ENCODE measurements at regions not wholly inside any gene's neighbourhood (a gene's known extent, or its start where the extent isn't known, plus 50 kb on each side); places are given as distances from the start of the nearest gene placed in this dataset.

DNA sequence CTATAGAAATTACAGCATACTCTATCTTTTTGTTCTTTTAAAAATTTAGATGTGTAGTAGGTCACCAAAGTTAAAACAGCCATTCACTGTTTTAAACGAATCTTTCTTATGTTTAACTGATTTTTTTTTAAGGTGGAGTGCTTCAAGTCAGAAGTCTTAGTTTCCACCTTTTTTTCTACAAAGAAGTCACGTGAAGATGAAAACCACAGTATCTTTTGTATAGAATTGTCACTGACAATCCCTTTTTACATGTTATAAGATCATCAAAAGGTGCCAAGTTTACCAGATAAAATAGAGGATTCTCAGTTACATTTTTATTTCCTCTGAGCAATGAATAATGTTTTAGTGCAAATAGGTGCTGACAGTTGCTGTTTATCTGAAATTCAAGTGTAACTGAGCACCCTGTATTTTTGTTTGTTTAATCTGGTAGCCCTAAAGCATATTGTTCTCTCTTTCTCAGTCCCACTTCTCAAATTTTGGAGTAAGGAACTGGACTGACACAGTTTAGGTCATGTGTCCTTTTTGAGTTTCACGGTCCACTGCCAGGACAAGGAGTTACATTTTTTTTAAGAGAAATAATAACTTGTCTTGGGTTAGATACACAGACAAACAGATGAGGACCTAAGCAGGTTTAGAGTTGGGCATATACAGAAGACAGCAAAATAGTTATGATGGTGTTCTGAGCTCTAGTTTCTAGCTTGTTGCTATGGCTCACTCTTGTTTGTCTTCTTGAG is 233.2 kb upstream of the MBL2 start:
- DNase-seq (ENCODE audit: low read depth): no peak
- in situ Hi-C loops (cut with HindIII; ENCODE audit: low sequenced_read_pairs): no loop called here
- no peak overlapping the region for H3K4me3 ChIP-seq (ENCODE audit: low read depth, low read length)
- TF ChIP-seq, protein P1, sequence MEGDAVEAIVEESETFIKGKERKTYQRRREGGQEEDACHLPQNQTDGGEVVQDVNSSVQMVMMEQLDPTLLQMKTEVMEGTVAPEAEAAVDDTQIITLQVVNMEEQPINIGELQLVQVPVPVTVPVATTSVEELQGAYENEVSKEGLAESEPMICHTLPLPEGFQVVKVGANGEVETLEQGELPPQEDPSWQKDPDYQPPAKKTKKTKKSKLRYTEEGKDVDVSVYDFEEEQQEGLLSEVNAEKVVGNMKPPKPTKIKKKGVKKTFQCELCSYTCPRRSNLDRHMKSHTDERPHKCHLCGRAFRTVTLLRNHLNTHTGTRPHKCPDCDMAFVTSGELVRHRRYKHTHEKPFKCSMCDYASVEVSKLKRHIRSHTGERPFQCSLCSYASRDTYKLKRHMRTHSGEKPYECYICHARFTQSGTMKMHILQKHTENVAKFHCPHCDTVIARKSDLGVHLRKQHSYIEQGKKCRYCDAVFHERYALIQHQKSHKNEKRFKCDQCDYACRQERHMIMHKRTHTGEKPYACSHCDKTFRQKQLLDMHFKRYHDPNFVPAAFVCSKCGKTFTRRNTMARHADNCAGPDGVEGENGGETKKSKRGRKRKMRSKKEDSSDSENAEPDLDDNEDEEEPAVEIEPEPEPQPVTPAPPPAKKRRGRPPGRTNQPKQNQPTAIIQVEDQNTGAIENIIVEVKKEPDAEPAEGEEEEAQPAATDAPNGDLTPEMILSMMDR (IDR thresholded peaks at IDR 0.05; ENCODE audit: low read depth, low read length, missing control alignments): no peak

DNA sequence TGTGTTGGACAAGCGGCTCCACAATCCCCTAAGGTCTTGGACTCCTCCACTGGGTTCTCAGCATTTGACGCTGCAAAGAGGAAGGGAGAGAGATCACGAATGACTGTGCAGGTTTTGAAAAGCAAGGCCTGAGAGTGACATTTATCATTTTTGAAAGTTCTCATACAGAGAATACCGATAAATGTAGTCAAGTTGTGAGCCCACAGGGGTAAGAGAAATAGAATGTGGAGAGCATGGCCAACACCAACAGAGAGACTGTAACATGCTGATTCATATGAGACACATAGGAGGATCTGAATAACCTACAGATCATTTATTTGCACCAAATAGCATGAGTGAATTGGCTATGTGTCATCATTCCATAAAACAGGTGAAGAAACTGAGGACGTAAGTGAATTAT is 230.5 kb upstream of the MBL2 start:
- no peak overlapping the region for H3K4me3 ChIP-seq (ENCODE audit: low read depth, low read length)
- in situ Hi-C loops (cut with HindIII; ENCODE audit: low sequenced_read_pairs): no loop called here
- TF ChIP-seq, protein P1 (IDR thresholded peaks at IDR 0.05; ENCODE audit: low read depth, low read length, missing control alignments): no peak
- no peak for DNase-seq (ENCODE audit: low read depth)

GRCh38 chr10:52999681-53000080 is 227.1 kb upstream of the MBL2 start:
- no peak overlapping the region for H3K4me3 ChIP-seq (ENCODE audit: low read depth, low read length)
- in situ Hi-C loops (cut with HindIII; ENCODE audit: low sequenced_read_pairs): no loop called here
- TF ChIP-seq, protein P1 (IDR thresholded peaks at IDR 0.05; ENCODE audit: low read depth, low read length, missing control alignments): no peak
- DNase-seq (ENCODE audit: low read depth): no peak

DNA sequence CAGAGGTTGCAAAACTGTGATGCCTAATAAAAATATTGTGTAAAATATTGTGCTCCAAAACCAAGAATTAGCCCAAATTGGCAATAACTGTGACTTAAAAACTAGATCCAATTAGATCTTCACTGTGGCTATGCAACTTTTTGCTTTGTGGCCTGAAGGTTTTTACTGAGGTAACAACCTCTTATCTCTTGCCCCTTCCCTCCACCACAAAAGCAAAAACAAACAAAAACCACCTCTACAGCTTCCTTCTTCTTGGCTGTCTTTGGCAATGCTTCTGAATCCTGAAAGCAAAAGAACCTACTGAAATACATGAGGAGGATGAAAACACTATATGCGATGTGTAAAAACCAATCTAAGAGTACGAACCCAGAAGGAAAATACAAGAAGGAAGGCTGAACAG is 226.7 kb upstream of the MBL2 start:
- TF ChIP-seq, protein P1 (IDR thresholded peaks at IDR 0.05; ENCODE audit: low read depth, low read length, missing control alignments): no peak
- no peak for DNase-seq (ENCODE audit: low read depth)
- no peak overlapping the region for H3K4me3 ChIP-seq (ENCODE audit: low read depth, low read length)
- in situ Hi-C loops (cut with HindIII; ENCODE audit: low sequenced_read_pairs): no loop called here

GRCh38 chr10:52997007-52997406 is 224.4 kb upstream of the MBL2 start:
- no peak for DNase-seq (ENCODE audit: low read depth)
- H3K4me3 ChIP-seq (ENCODE audit: low read depth, low read length): no peak overlapping the region
- in situ Hi-C loops (cut with HindIII; ENCODE audit: low sequenced_read_pairs): no loop called here
- TF ChIP-seq, protein P1 (IDR thresholded peaks at IDR 0.05; ENCODE audit: low read depth, low read length, missing control alignments): no peak

- TF ChIP-seq, protein P1 (IDR thresholded peaks at IDR 0.05; ENCODE audit: low read depth, low read length, missing control alignments): no peak
- DNase-seq (ENCODE audit: low read depth): no peak
- no peak overlapping the region for H3K4me3 ChIP-seq (ENCODE audit: low read depth, low read length)
- in situ Hi-C loops (cut with HindIII; ENCODE audit: low sequenced_read_pairs): no loop called here
Measured at GRCh38 chr10:52994370-52994769, 221.8 kb upstream of the MBL2 start.

Measured in astrocyte of the cerebellum (primary cell).